HEK293 (cell line): ENCODE measurements at regions not wholly inside any gene's neighbourhood (a gene's known extent, or its start where the extent isn't known, plus 50 kb on each side); places are given as distances from the start of the nearest gene placed in this dataset.

Experiments used
- CTCF ChIA-PET: fragments of 350-600 bp; formaldehyde crosslinking; extraction: SDS; loops from one replicate; lab custom pipeline; 2021; ENCODE audit warnings: antibody characterized with exemption; lab: Yijun Ruan, JAX
- POLR2A ChIA-PET: fragments of 300-600 bp; formaldehyde crosslinking; extraction: SDS; loops from one replicate; lab custom pipeline; 2020; ENCODE audit warnings: antibody characterized with exemption, inconsistent platforms; lab: Yijun Ruan, JAX
- H3K27ac ChIP-seq: fragments of 200-500 bp; sonication (Bioruptor generic); 2 replicates; pipeline ENCODE4 v1.5.1; 2014; ENCODE audit warnings: low read depth, low read length, control low read depth, inconsistent platforms; ENCODE audit errors: extremely low read depth
- H3K36me3 ChIP-seq, 2 experiments: fragments of 200-500 bp in 1 of 2; sonication (Bioruptor generic) in 1 of 2; 1 replicate in 1 of 2; 2 replicates in 1 of 2; pipeline ENCODE4 v1.5.1; 2014 to 2017; ENCODE audit warnings: inconsistent platforms in 2 of 2, low read length in 2 of 2; ENCODE audit not compliant: control insufficient read depth in 2 of 2, insufficient read depth in 1 of 2
- H3K4me1 ChIP-seq: fragments of 200-500 bp; sonication (Bioruptor generic); 2 replicates; pipeline ENCODE4 v1.5.1; 2014; ENCODE audit warnings: mild to moderate bottlenecking, low read length, inconsistent platforms; ENCODE audit not compliant: control insufficient read depth, insufficient read depth
- H3K4me3 ChIP-seq: 2 replicates; pipeline ENCODE4 v1.5.1; 2011; ENCODE audit warnings: low read depth, mild to moderate bottlenecking, control low read depth, low read length, moderate library complexity
- H3K9me3 ChIP-seq: fragments of 200-500 bp; sonication (Bioruptor generic); 2 replicates; pipeline ENCODE4 v1.5.1; 2014; ENCODE audit warnings: low read depth, low read length, inconsistent platforms; ENCODE audit not compliant: control insufficient read depth, insufficient read depth
- BCL11B ChIP-seq: fragments of 450-650 bp; formaldehyde crosslinking; IDR thresholded peaks from 2 replicates; pipeline ENCODE4 v1.5.1; 2016; ENCODE audit warnings: low read depth, missing biosample characterization, missing genetic modification characterization
- KLF1 ChIP-seq: fragments of 450-650 bp; formaldehyde crosslinking; IDR thresholded peaks from 2 replicates; pipeline ENCODE4 v1.5.1; 2016; ENCODE audit warnings: missing biosample characterization, missing genetic modification characterization
- ZBTB6 ChIP-seq: fragments of 450-650 bp; formaldehyde crosslinking; IDR thresholded peaks from 2 replicates; pipeline ENCODE4 v1.5.1; 2017; ENCODE audit warnings: missing biosample characterization, missing genetic modification characterization
- ZNF146 ChIP-seq: fragments of 450-650 bp; formaldehyde crosslinking; IDR thresholded peaks from 2 replicates; pipeline ENCODE4 v1.5.1; 2016; ENCODE audit warnings: missing biosample characterization, missing genetic modification characterization
- ZNF175 ChIP-seq: fragments of 450-650 bp; formaldehyde crosslinking; IDR thresholded peaks from 2 replicates; pipeline ENCODE4 v1.5.1; 2016; ENCODE audit warnings: missing biosample characterization, missing genetic modification characterization
- ZNF350 ChIP-seq: fragments of 450-650 bp; formaldehyde crosslinking; IDR thresholded peaks from 2 replicates; pipeline ENCODE4 v1.5.0; 2017; ENCODE audit warnings: missing biosample characterization, mild to moderate bottlenecking, missing genetic modification characterization
- ZNF416 ChIP-seq: fragments of 450-650 bp; formaldehyde crosslinking; IDR thresholded peaks from 2 replicates; pipeline ENCODE4 v1.5.1; 2016; ENCODE audit warnings: missing biosample characterization, missing genetic modification characterization
- ZNF488 ChIP-seq: fragments of 450-650 bp; formaldehyde crosslinking; IDR thresholded peaks from 2 replicates; pipeline ENCODE4 v1.5.1; 2016; ENCODE audit warnings: missing biosample characterization, missing genetic modification characterization
- ZNF544 ChIP-seq: fragments of 450-650 bp; formaldehyde crosslinking; IDR thresholded peaks from 2 replicates; pipeline ENCODE4 v1.5.0; 2017; ENCODE audit warnings: missing biosample characterization, missing genetic modification characterization
- ZNF561 ChIP-seq: fragments of 450-650 bp; IDR thresholded peaks from 2 replicates; pipeline ENCODE4 v1.5.1; 2018; ENCODE audit warnings: missing biosample characterization, missing genetic modification characterization, borderline replicate concordance
- ZNF664 ChIP-seq: fragments of 450-650 bp; formaldehyde crosslinking; IDR thresholded peaks from 2 replicates; pipeline ENCODE4 v1.5.1; 2016; ENCODE audit warnings: missing biosample characterization, missing genetic modification characterization
- ZNF701 ChIP-seq: fragments of 450-650 bp; formaldehyde crosslinking; IDR thresholded peaks from 2 replicates; pipeline ENCODE4 v1.5.1; 2016; ENCODE audit warnings: missing biosample characterization, missing genetic modification characterization
- ZNF747 ChIP-seq: fragments of 450-650 bp; formaldehyde crosslinking; IDR thresholded peaks from 2 replicates; pipeline ENCODE4 v1.5.1; 2016; ENCODE audit warnings: missing biosample characterization, missing genetic modification characterization
- ZSCAN30 ChIP-seq: fragments of 450-650 bp; IDR thresholded peaks from 2 replicates; pipeline ENCODE4 v1.5.1; 2018; ENCODE audit warnings: missing biosample characterization, mild to moderate bottlenecking, missing genetic modification characterization, moderate library complexity
- TF ChIP-seq, protein P1 (sequence below): fragments of 450-650 bp; formaldehyde crosslinking; IDR thresholded peaks from 2 replicates; pipeline ENCODE4 v1.5.1; 2016; ENCODE audit warnings: missing biosample characterization, missing genetic modification characterization
- TF ChIP-seq, protein P2 (sequence below): fragments of 450-650 bp; formaldehyde crosslinking; IDR thresholded peaks from 2 replicates; pipeline ENCODE4; 2016; ENCODE audit warnings: missing biosample characterization, missing genetic modification characterization
- TF ChIP-seq, protein P3 (sequence below): fragments of 450-650 bp; formaldehyde crosslinking; IDR thresholded peaks from 2 replicates; pipeline ENCODE4 v1.5.1; 2016; ENCODE audit warnings: missing biosample characterization, missing genetic modification characterization

- Histone ChIP-seq H3K4me1 (no peaks in the 10 kb centered on the region), H3K27ac (no peak overlapping the region), H3K4me3 (no peak overlapping the region), H3K9me3 (no peaks in the 10 kb centered on the region), H3K36me3 (no peaks in the 10 kb centered on the region)
- ChIA-PET CTCF (no interaction called here), POLR2A (no interaction called here)
- TF ChIP-seq, protein P1, sequence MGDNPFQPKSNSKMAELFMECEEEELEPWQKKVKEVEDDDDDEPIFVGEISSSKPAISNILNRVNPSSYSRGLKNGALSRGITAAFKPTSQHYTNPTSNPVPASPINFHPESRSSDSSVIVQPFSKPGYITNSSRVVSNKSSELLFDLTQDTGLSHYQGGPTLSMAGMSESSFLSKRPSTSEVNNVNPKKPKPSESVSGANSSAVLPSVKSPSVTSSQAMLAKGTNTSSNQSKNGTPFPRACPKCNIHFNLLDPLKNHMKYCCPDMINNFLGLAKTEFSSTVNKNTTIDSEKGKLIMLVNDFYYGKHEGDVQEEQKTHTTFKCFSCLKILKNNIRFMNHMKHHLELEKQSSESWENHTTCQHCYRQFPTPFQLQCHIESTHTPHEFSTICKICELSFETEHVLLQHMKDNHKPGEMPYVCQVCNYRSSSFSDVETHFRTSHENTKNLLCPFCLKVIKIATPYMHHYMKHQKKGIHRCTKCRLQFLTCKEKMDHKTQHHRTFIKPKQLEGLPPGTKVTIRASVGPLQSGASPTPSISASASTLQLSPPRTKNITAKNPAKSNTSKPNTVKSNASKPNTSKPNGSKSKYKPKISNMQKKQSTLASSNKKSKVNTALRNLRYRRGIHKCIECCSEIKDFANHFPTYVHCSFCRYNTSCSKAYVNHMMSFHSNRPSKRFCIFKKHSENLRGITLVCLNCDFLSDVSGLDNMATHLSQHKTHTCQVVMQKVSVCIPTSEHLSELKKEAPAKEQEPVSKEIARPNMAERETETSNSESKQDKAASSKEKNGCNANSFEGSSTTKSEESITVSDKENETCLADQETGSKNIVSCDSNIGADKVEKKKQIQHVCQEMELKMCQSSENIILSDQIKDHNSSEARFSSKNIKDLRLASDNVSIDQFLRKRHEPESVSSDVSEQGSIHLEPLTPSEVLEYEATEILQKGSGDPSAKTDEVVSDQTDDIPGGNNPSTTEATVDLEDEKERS (tag by site-specific recombination), result no peak
- TF ChIP-seq BCL11B (tag by site-specific recombination), result no peak
- no peak for TF ChIP-seq ZNF488 (tag by site-specific recombination)
- TF ChIP-seq, protein P2, sequence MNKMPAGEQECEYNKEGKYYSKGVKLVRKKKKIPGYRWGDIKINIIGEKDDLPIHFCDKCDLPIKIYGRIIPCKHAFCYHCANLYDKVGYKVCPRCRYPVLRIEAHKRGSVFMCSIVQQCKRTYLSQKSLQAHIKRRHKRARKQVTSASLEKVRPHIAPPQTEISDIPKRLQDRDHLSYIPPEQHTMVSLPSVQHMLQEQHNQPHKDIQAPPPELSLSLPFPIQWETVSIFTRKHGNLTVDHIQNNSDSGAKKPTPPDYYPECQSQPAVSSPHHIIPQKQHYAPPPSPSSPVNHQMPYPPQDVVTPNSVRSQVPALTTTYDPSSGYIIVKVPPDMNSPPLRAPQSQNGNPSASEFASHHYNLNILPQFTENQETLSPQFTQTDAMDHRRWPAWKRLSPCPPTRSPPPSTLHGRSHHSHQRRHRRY (tag by site-specific recombination), result no peak
- no peak for TF ChIP-seq ZNF416 (tag by site-specific recombination)
- no peak for TF ChIP-seq ZNF561 (tag by site-specific recombination)
- TF ChIP-seq ZNF701 (tag by site-specific recombination), result no peak
- TF ChIP-seq ZNF146, result no peak
- no peak for TF ChIP-seq ZNF664
- TF ChIP-seq ZSCAN30 (tag by site-specific recombination), result no peak
- TF ChIP-seq ZNF175 (tag by site-specific recombination), result no peak
- no peak for TF ChIP-seq KLF1
Measured at GRCh38 chr3:148532774-148533173, 164.9 kb upstream of the AGTR1 start.

GRCh38 chr3:148534089-148534988 lies 163.4 kb upstream of the AGTR1 start:
- ChIA-PET CTCF (interaction anchor here (0.6 kb wide), 1 partner anchor 1423 kb away, joined by 4 read pairs; no protein-coding TSS in a partner anchor), POLR2A (no interaction called here)
- Histone ChIP-seq H3K27ac (no peak overlapping the region), H3K9me3 (no peaks in the 10 kb centered on the region), H3K36me3 (no peaks in the 10 kb centered on the region), H3K4me3 (no peak overlapping the region), H3K4me1 (no peaks in the 10 kb centered on the region)
- TF ChIP-seq ZNF350 (no peak), ZNF747 (tag by site-specific recombination) (no peak), ZBTB6 (tag by site-specific recombination) (no peak), ZNF544 (tag by site-specific recombination) (no peak)
- TF ChIP-seq, protein P3, sequence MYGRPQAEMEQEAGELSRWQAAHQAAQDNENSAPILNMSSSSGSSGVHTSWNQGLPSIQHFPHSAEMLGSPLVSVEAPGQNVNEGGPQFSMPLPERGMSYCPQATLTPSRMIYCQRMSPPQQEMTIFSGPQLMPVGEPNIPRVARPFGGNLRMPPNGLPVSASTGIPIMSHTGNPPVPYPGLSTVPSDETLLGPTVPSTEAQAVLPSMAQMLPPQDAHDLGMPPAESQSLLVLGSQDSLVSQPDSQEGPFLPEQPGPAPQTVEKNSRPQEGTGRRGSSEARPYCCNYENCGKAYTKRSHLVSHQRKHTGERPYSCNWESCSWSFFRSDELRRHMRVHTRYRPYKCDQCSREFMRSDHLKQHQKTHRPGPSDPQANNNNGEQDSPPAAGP, result no peak
